ENCODE measurements at regions not wholly inside any gene's neighbourhood (a gene's known extent, or its start where the extent isn't known, plus 50 kb on each side); places are given as distances from the start of the nearest gene placed in this dataset.

DNA sequence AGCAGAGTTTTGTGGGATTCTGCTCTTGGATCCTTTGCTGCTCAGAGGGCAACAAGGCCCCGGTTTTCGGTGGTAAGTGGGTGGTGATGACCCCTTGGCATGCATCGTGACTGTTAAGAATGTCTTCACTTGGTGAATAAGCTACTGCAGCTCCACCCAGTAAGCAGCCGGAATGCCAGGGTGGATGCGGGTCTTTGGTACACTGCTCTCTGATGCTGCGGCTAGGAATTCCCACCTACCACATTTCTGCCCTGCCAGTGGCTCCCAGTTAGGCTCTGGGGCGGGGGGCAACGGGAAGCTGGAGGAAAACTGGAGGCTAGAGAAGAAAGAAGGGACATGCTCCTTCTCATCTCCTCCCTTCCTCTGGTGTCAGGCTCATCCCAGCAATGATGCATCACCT is 180.4 kb upstream of the GALNT2 start:
- TF ChIP-seq CTCF (IDR thresholded peaks at IDR 0.05): no peak
- no peak for TF ChIP-seq POLR2A (IDR thresholded peaks at IDR 0.05)

Measured in uterus (tissue), 2 donors.